PFSK-1 (cell line): ENCODE measurements at regions not wholly inside any gene's neighbourhood (a gene's known extent, or its start where the extent isn't known, plus 50 kb on each side); places are given as distances from the start of the nearest gene placed in this dataset.

Experiments used
- POLR2AphosphoS5 ChIP-seq: IDR thresholded peaks from 2 replicates; pipeline ENCODE4 v1.6.1; 2012; ENCODE audit warnings: low read depth, mild to moderate bottlenecking, control low read depth, low read length, moderate library complexity
- TAF1 ChIP-seq: IDR thresholded peaks from 2 replicates; pipeline ENCODE4 v1.6.1; 2012; ENCODE audit warnings: low read length, control low read depth, borderline replicate concordance; ENCODE audit not compliant: insufficient read depth

GRCh38 chr20:40855269-40855668, 166.2 kb upstream of the MAFB start:
- TF ChIP-seq POLR2AphosphoS5, result no peak
- no peak for TF ChIP-seq TAF1
